22Rv1 (cell line): ENCODE measurements at regions not wholly inside any gene's neighbourhood (a gene's known extent, or its start where the extent isn't known, plus 50 kb on each side); places are given as distances from the start of the nearest gene placed in this dataset.

ENCODE experiments used
- ZFX ChIP-seq: fragments of 450-650 bp; IDR thresholded peaks from 2 replicates; pipeline ENCODE4 v1.6.1; 2017; ENCODE audit warnings: antibody characterized with exemption, borderline replicate concordance
- TF ChIP-seq, protein P1 (sequence below): fragments of 450-650 bp; IDR thresholded peaks from 2 replicates; pipeline ENCODE4 v1.5.1; 2017; ENCODE audit warnings: mild to moderate bottlenecking

DNA sequence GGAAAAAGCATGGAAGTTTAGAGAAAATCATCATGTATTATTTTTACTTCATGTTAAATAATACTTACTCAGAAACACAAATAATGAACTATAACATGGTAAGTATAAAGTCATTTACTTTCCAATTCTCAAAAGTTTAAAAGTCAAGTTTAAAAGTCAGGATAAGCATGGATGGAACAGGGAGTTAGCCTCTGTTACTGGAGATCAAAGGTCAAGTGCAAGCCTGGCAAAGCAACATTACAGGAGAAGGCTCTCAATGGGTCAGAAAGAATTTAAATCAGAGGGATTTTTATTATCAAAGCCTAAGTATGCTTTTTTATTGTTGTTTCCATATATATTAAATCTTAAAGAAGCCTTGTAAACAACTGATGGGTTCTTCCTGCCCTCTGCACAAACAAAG lies 505.4 kb downstream of the KCNA4 start:
- TF ChIP-seq, protein P1, sequence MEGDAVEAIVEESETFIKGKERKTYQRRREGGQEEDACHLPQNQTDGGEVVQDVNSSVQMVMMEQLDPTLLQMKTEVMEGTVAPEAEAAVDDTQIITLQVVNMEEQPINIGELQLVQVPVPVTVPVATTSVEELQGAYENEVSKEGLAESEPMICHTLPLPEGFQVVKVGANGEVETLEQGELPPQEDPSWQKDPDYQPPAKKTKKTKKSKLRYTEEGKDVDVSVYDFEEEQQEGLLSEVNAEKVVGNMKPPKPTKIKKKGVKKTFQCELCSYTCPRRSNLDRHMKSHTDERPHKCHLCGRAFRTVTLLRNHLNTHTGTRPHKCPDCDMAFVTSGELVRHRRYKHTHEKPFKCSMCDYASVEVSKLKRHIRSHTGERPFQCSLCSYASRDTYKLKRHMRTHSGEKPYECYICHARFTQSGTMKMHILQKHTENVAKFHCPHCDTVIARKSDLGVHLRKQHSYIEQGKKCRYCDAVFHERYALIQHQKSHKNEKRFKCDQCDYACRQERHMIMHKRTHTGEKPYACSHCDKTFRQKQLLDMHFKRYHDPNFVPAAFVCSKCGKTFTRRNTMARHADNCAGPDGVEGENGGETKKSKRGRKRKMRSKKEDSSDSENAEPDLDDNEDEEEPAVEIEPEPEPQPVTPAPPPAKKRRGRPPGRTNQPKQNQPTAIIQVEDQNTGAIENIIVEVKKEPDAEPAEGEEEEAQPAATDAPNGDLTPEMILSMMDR: no peak
- no peak for TF ChIP-seq ZFX
